ENCODE measurements at regions not wholly inside any gene's neighbourhood (a gene's known extent, or its start where the extent isn't known, plus 50 kb on each side); places are given as distances from the start of the nearest gene placed in this dataset.

DNA sequence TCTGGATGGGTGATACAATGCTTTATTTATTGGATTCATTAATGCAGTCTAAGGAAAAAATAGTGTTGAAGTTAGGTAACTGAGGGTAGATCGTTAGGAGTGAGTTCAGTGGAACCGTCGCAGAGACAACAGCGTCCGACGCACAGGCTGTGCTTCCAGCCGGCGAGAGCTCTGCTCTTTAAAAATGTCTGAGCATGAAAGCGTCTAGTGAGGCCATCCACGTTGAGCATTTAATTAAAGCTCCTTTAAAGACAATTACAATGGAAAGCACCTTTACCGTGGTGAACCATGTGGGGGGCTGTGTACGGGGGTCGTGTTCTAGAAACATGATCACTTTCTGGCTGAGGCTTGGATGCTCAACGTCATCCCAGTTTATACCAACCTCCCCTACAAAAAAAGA lies 822.7 kb downstream of the GALR1 start:
- no peaks in the 10 kb centered on the region for H3K9me3 ChIP-seq (ENCODE audit: insufficient read depth, low read length)
- H3K36me3 ChIP-seq (ENCODE audit: insufficient read depth, insufficient read length, low read length) = no peaks in the 10 kb centered on the region
- DNase-seq (ENCODE audit: low read depth, low spot score) = no peak
- H3K4me3 ChIP-seq (ENCODE audit: insufficient read length, low read depth) = no peak overlapping the region
- H3K27me3 ChIP-seq (ENCODE audit: insufficient read depth, insufficient read length) = no peaks in the 10 kb centered on the region
- TF ChIP-seq YY1 (IDR thresholded peaks at IDR 0.05; ENCODE audit: insufficient read depth, insufficient read length) (no peak), SUZ12 (IDR thresholded peaks at IDR 0.05; ENCODE audit: extremely low read depth, insufficient read depth, insufficient read length) (no peak), ZNF274 (IDR thresholded peaks at IDR 0.05; ENCODE audit: low read depth, low read length) (no peak)
- H3K9ac ChIP-seq (ENCODE audit: insufficient read length, low read depth) = no peak overlapping the region
- no peaks in the 10 kb centered on the region for H3K4me1 ChIP-seq (ENCODE audit: insufficient read depth, insufficient read length)

DNA sequence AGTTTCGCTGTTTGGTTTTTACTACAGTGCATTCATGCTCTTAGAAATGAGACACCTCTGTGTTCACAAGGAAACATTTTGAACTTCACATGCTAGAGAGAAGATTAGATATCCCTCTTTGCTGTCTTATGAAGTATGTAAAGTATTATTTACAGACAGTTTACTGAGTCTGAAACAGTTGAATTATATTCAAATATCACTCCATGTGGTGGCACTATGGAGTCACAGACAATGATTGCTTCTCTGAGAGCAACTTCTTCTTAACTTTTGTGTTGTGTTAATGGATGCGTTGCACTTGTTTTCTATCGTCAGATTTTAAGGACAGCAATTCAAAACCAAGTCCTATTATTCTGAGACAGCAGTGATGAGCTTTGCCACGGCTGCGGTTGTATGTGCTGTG lies 823.6 kb downstream of the GALR1 start:
- Histone ChIP-seq H3K9me3 (ENCODE audit: insufficient read depth, low read length) (no peaks in the 10 kb centered on the region), H3K9ac (ENCODE audit: insufficient read length, low read depth) (no peak overlapping the region), H3K36me3 (ENCODE audit: insufficient read depth, insufficient read length, low read length) (no peaks in the 10 kb centered on the region), H3K4me1 (ENCODE audit: insufficient read depth, insufficient read length) (no peaks in the 10 kb centered on the region), H3K4me3 (ENCODE audit: insufficient read length, low read depth) (no peak overlapping the region), H3K27me3 (ENCODE audit: insufficient read depth, insufficient read length) (no peaks in the 10 kb centered on the region)
- TF ChIP-seq YY1 (IDR thresholded peaks at IDR 0.05; ENCODE audit: insufficient read depth, insufficient read length) (no peak), ZNF274 (IDR thresholded peaks at IDR 0.05; ENCODE audit: low read depth, low read length) (no peak), SUZ12 (IDR thresholded peaks at IDR 0.05; ENCODE audit: extremely low read depth, insufficient read depth, insufficient read length) (no peak)
- DNase-seq (ENCODE audit: low read depth, low spot score) = no peak

DNA sequence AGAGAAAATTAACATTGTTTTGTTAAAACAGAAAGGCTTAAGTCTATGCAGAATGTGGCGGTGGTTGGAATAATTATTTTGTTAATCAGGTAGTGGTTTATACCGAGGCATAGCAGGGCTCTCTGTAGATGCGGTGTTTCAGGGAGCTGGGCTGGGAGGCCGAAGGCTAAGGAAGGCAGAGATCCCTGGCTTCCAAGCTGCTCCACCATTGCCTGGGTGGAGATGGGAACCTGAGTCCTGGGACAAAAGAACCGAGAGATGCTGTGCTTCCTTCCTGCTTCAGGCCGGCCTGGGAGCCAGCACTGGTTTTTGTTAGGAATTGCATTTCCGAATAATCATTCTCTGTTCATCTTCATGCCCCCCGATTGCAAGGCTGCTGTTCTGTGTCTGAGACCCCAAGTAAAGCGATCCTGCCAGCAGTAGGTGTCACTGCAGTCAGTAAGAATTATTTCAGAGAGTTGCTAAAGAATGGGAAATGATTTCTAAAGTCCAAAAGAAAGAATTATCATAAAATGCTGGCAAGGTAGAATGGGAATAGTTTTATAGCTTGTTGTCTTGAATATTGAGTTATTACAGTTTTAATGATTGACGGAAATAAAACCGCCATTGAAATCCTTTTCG lies 824.9 kb downstream of the GALR1 start:
- DNase-seq (ENCODE audit: low read depth, low spot score) = no peak
- no peak for TF ChIP-seq SUZ12 (IDR thresholded peaks at IDR 0.05; ENCODE audit: extremely low read depth, insufficient read depth, insufficient read length)
- no peak for TF ChIP-seq YY1 (IDR thresholded peaks at IDR 0.05; ENCODE audit: insufficient read depth, insufficient read length)
- TF ChIP-seq ZNF274 (IDR thresholded peaks at IDR 0.05; ENCODE audit: low read depth, low read length) = no peak
- no peaks in the 10 kb centered on the region for H3K9me3 ChIP-seq (ENCODE audit: insufficient read depth, low read length)
- H3K27me3 ChIP-seq (ENCODE audit: insufficient read depth, insufficient read length) = no peaks in the 10 kb centered on the region
- no peak overlapping the region for H3K4me3 ChIP-seq (ENCODE audit: insufficient read length, low read depth)
- no peak overlapping the region for H3K9ac ChIP-seq (ENCODE audit: insufficient read length, low read depth)
- H3K36me3 ChIP-seq (ENCODE audit: insufficient read depth, insufficient read length, low read length) = no peaks in the 10 kb centered on the region
- no peaks in the 10 kb centered on the region for H3K4me1 ChIP-seq (ENCODE audit: insufficient read depth, insufficient read length)

DNA sequence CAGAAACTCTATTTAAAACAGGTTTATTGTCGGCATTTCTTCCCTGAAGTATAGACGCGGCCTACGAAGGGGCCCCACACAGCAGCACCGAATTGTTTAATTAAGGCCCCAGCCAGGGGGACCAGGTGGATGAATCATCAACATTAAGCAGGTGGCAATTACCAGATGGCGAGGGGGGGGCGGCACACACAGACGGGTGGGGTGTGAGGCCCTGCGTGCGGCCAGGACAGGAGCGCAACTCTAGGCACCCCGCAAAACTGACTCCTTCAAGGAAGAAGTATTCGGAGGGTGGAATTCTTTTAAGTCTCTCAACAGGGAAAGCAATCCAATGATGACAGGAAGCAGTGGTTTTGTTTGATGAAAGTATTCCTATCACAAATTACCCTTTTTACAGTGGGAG lies 830.4 kb downstream of the GALR1 start:
- H3K9me3 ChIP-seq (ENCODE audit: insufficient read depth, low read length) = no peaks in the 10 kb centered on the region
- TF ChIP-seq YY1 (IDR thresholded peaks at IDR 0.05; ENCODE audit: insufficient read depth, insufficient read length) = no peak
- TF ChIP-seq SUZ12 (IDR thresholded peaks at IDR 0.05; ENCODE audit: extremely low read depth, insufficient read depth, insufficient read length) = no peak
- TF ChIP-seq ZNF274 (IDR thresholded peaks at IDR 0.05; ENCODE audit: low read depth, low read length) = no peak
- no peaks in the 10 kb centered on the region for H3K4me1 ChIP-seq (ENCODE audit: insufficient read depth, insufficient read length)
- H3K9ac ChIP-seq (ENCODE audit: insufficient read length, low read depth) = no peak overlapping the region
- no peaks in the 10 kb centered on the region for H3K27me3 ChIP-seq (ENCODE audit: insufficient read depth, insufficient read length)
- DNase-seq (ENCODE audit: low read depth, low spot score) = no peak
- H3K4me3 ChIP-seq (ENCODE audit: insufficient read length, low read depth) = no peak overlapping the region
- no peaks in the 10 kb centered on the region for H3K36me3 ChIP-seq (ENCODE audit: insufficient read depth, insufficient read length, low read length)

DNA sequence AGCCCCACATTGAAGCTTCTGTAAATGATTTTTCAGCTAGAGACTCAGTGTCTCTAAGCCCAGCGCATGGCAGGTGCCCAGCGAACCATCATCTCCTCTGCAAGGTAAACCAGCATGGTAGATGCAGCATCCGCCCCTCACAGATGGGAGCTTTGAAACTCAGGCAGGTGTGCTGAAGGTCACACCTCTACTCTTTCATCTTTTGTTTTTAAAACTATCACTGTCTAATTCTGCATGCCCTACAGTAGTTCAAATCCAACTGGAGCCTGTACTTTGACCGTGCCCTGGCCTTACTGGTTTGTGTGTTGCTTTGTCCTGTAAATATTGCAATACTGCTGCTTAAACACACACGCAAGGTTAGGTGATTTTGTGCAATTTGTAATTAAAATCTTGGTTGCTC lies 831.1 kb downstream of the GALR1 start:
- Histone ChIP-seq H3K4me3 (ENCODE audit: insufficient read length, low read depth) (no peak overlapping the region), H3K9ac (ENCODE audit: insufficient read length, low read depth) (no peak overlapping the region), H3K9me3 (ENCODE audit: insufficient read depth, low read length) (no peaks in the 10 kb centered on the region), H3K27me3 (ENCODE audit: insufficient read depth, insufficient read length) (no peaks in the 10 kb centered on the region), H3K36me3 (ENCODE audit: insufficient read depth, insufficient read length, low read length) (no peaks in the 10 kb centered on the region), H3K4me1 (ENCODE audit: insufficient read depth, insufficient read length) (no peaks in the 10 kb centered on the region)
- DNase-seq (ENCODE audit: low read depth, low spot score) = no peak
- TF ChIP-seq YY1 (IDR thresholded peaks at IDR 0.05; ENCODE audit: insufficient read depth, insufficient read length) (no peak), SUZ12 (IDR thresholded peaks at IDR 0.05; ENCODE audit: extremely low read depth, insufficient read depth, insufficient read length) (no peak), ZNF274 (IDR thresholded peaks at IDR 0.05; ENCODE audit: low read depth, low read length) (no peak)

DNA sequence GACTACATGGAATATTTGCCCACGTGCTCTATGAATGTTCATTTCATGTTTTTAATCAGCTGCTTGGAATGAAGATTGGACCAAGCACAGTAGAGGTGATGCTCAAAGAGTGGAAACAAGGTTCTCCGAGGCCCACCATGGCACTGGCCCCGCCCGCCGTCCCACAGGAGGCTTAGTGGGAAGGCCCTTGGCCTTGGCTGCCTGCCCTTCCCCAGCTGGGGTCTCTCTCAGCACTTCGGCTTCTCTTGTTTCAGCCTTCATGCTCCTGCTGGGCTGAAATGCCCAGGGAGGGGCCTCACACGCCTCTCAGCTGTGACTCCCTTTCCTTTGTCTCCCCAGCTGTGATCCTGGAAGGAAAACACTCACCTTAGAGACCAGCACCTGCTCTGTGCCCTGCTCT lies 833.2 kb downstream of the GALR1 start:
- Histone ChIP-seq H3K4me3 (ENCODE audit: insufficient read length, low read depth) (no peak overlapping the region), H3K9me3 (ENCODE audit: insufficient read depth, low read length) (no peaks in the 10 kb centered on the region), H3K9ac (ENCODE audit: insufficient read length, low read depth) (no peak overlapping the region), H3K36me3 (ENCODE audit: insufficient read depth, insufficient read length, low read length) (no peaks in the 10 kb centered on the region), H3K4me1 (ENCODE audit: insufficient read depth, insufficient read length) (no peaks in the 10 kb centered on the region), H3K27me3 (ENCODE audit: insufficient read depth, insufficient read length) (no peaks in the 10 kb centered on the region)
- no peak for DNase-seq (ENCODE audit: low read depth, low spot score)
- TF ChIP-seq ZNF274 (IDR thresholded peaks at IDR 0.05; ENCODE audit: low read depth, low read length) = no peak
- TF ChIP-seq YY1 (IDR thresholded peaks at IDR 0.05; ENCODE audit: insufficient read depth, insufficient read length) = no peak
- no peak for TF ChIP-seq SUZ12 (IDR thresholded peaks at IDR 0.05; ENCODE audit: extremely low read depth, insufficient read depth, insufficient read length)

DNA sequence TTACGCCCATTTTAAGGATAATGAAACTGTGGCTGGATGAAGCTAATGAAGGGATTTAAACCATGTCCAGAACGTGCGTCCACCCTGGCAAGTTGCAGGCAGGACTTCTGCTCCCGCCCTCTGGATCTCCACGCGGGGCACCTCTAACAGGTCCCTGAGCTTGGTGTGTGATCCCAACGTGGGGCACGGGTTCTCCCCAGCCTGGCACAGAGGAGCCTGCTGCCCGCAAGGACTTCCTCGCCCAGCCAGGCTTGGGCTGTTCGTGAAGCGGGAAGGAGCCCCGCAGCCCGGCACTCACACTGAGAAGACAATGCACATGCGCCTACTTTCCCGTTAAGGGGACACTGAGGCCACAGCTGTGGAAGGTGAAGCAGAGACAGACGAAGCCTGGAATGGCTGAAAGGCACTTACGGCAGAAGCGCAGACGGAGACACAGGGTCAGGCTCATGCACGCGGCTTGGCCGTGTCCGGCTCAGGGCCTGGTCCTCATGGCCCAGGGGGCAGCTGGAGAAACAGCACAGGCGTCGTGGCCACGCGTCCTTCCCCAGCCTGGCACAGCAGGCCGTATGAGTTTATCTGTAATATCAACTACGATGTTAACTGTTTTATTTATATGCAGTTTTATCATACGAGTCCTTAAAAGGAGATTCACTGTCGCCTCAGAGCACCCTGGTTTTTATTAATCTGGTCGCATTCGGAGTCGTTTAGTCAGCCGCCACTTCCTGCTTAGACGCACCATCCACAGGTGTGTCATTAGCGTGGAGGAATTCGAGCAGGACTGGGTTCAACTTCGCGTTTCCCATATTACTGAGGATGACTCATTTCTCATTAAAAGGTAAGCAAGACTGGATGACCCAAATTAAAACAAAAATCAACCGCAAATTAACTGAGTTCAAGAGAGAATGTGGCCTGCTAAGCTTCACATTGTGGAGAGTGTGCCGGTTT lies 835.9 kb downstream of the GALR1 start:
- Histone ChIP-seq H3K9me3 (ENCODE audit: insufficient read depth, low read length) (no peaks in the 10 kb centered on the region), H3K9ac (ENCODE audit: insufficient read length, low read depth) (no peak overlapping the region), H3K4me3 (ENCODE audit: insufficient read length, low read depth) (no peak overlapping the region), H3K27me3 (ENCODE audit: insufficient read depth, insufficient read length) (no peaks in the 10 kb centered on the region), H3K36me3 (ENCODE audit: insufficient read depth, insufficient read length, low read length) (no peaks in the 10 kb centered on the region), H3K4me1 (ENCODE audit: insufficient read depth, insufficient read length) (no peaks in the 10 kb centered on the region)
- TF ChIP-seq YY1 (IDR thresholded peaks at IDR 0.05; ENCODE audit: insufficient read depth, insufficient read length) = no peak
- TF ChIP-seq ZNF274 (IDR thresholded peaks at IDR 0.05; ENCODE audit: low read depth, low read length) = no peak
- TF ChIP-seq SUZ12 (IDR thresholded peaks at IDR 0.05; ENCODE audit: extremely low read depth, insufficient read depth, insufficient read length) = no peak
- no peak for DNase-seq (ENCODE audit: low read depth, low spot score)
